Skeletal muscle tissue (tissue), 3 donors: ENCODE measurements at regions not wholly inside any gene's neighbourhood (a gene's known extent, or its start where the extent isn't known, plus 50 kb on each side); places are given as distances from the start of the nearest gene placed in this dataset.

Source experiments
- H3K27ac ChIP-seq: one replicate; pipeline ENCODE4 v1.7.0; 2013; ENCODE audit warnings: mild to moderate bottlenecking, low read depth, low read length, inconsistent platforms
- H3K27me3 ChIP-seq, 3 donors: one replicate each; pipeline ENCODE4 v1.7.0; 2013; ENCODE audit warnings: low read length in 3 of 3; ENCODE audit not compliant: control insufficient read depth in 3 of 3, insufficient read depth in 3 of 3
- H3K36me3 ChIP-seq, 3 donors: one replicate each; pipeline ENCODE4 v1.7.0; 2013; ENCODE audit warnings: low read length in 3 of 3; ENCODE audit not compliant: control insufficient read depth in 3 of 3, insufficient read depth in 3 of 3
- H3K4me1 ChIP-seq, 3 donors: one replicate each; pipeline ENCODE4 v1.7.0; 2013; ENCODE audit warnings: low read length in 3 of 3, mild to moderate bottlenecking in 3 of 3; ENCODE audit not compliant: control insufficient read depth in 3 of 3, insufficient read depth in 3 of 3
- H3K4me3 ChIP-seq, 3 donors: one replicate each; pipeline ENCODE4 v1.7.0; 2013; ENCODE audit warnings: low read length in 3 of 3
- H3K9ac ChIP-seq, 3 donors: one replicate each; pipeline ENCODE4 v1.7.0; 2013; ENCODE audit warnings: low read length in 3 of 3, mild to moderate bottlenecking in 3 of 3, moderate library complexity in 2 of 3, low read depth in 1 of 3
- H3K9me3 ChIP-seq, 3 donors: one replicate each; pipeline ENCODE4 v1.7.0; 2013; ENCODE audit warnings: low read length in 3 of 3; ENCODE audit not compliant: control insufficient read depth in 3 of 3
- donor health status: Osteomylitis.

DNA sequence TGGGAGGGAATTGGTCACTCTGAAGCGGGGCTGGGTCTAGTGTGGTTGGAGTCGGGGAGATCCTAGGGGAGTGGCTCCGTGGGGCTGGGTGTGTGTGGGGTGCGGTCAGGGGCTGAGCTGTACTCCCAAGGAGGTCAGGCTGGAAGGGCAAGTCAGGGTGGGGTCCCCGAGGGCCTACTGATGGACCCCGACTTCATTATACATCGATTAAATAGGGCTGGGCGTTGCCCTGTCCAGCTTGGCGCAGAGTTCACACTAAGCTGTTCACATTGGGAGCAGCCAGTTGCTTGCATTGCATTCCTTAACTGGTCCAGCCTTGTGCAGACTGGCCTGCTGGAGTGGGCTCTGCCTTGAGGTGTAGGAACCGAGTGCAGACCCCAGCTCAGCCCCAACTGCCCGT, 131.2 kb downstream of the ASB1 start:
- Histone ChIP-seq H3K27me3 (peaks cover 0 to 35% (median 8%) of the 10 kb centered on the region in 3 donors), H3K9me3 (peaks cover 0 to 2% (median 2%) of the 10 kb centered on the region in 3 donors), H3K36me3 (no peaks in the 10 kb centered on the region), H3K27ac (no peak overlapping the region), H3K4me3 (no peak overlapping the region), H3K4me1 (no peaks in the 10 kb centered on the region), H3K9ac (no peak overlapping the region)

DNA sequence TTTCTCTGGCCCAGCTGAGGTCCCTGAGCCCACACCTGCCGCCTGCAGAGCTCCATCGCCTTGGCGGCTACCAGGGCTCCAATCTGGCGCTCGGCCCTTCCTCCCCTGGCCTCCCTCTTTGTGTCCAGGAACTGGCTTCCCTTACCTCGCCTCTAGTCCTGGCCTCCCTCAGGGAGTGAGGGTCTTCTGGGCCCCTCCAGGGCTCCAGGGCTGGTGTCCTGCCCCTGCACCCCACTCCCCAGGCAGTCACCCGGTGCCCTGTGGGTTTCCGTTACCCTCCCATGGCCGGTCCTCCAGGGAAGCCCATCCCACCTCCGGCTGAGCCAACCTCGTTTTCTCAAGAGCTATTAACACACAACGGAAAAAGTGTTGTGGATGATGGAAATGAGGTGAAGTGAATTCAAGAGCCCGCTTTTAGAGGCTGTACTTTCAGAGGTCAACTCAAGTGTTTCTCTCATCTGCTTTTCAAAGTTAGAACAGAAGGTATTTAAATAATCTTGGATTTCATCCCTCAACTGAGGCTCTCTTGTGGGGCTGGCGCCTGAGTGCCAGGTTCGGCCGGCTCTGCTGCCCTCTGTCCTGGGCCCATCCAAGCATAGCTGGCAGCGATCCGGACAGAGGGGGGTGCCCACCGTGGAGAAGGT, 131.9 kb downstream of the ASB1 start:
- peaks cover 0 to 36% (median 9%) of the 10 kb centered on the region in 3 donors for H3K27me3 ChIP-seq
- H3K9me3 ChIP-seq, result peaks cover 0 to 2% (median 2%) of the 10 kb centered on the region in 3 donors
- H3K4me3 ChIP-seq, result no peak overlapping the region
- no peaks in the 10 kb centered on the region for H3K36me3 ChIP-seq
- H3K4me1 ChIP-seq, result no peaks in the 10 kb centered on the region
- no peak overlapping the region for H3K9ac ChIP-seq
- H3K27ac ChIP-seq, result no peak overlapping the region

DNA sequence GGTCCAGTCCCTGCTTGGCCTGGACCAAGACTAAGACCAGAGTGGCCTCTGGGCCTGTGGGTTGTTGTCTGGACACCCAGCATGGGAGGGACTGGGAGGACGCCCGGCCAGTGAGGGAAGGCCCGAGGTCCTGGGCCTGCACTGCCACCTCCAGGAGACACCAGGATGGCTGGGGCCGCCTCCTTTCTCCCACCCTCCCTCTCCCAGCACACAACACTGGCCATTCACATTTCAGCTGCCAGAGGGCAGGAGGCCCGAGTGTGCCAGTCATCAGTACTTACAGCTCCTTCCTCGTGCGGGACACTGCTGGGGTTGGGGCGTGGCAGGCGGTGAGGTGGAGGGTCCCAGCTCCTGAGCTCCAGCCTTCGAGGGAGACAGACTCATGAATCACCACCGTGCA, 133.5 kb downstream of the ASB1 start:
- H3K4me1 ChIP-seq, result no peaks in the 10 kb centered on the region

DNA sequence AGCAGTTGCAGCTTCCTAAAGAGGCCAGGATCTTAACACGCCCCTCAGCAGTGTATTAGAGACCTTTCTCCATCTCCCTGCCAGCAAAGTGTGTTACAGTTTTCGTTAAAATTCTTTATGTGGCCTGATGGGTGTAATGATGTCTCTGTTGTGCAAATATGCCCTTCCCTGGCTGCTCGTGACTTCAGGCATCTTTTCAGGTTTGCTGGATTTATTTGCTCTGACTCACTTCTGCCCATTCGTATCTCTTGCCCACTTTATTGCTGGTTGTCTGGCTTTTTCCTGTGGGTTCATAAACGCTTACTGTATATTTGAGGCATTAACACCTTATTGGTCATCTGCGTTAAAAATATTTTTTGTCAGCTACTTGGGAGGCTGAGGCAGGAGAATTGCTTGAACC, 134.5 kb downstream of the ASB1 start:
- H3K9me3 ChIP-seq, result no peaks in the 10 kb centered on the region
- H3K36me3 ChIP-seq, result no peaks in the 10 kb centered on the region
- no peak overlapping the region for H3K9ac ChIP-seq
- H3K27ac ChIP-seq, result no peak overlapping the region
- no peak overlapping the region for H3K4me3 ChIP-seq
- H3K4me1 ChIP-seq, result no peaks in the 10 kb centered on the region
- peaks cover 0 to 36% (median 17%) of the 10 kb centered on the region in 3 donors for H3K27me3 ChIP-seq

More for the DNA sequence above, 133.5 kb downstream of the ASB1 start:
- no peaks in the 10 kb centered on the region for H3K36me3 ChIP-seq
- H3K9ac ChIP-seq, result no peak overlapping the region
- H3K27ac ChIP-seq, result no peak overlapping the region
- no peaks in the 10 kb centered on the region for H3K9me3 ChIP-seq
- peaks cover 0 to 36% (median 18%) of the 10 kb centered on the region in 3 donors for H3K27me3 ChIP-seq
- H3K4me3 ChIP-seq, result no peak overlapping the region

DNA sequence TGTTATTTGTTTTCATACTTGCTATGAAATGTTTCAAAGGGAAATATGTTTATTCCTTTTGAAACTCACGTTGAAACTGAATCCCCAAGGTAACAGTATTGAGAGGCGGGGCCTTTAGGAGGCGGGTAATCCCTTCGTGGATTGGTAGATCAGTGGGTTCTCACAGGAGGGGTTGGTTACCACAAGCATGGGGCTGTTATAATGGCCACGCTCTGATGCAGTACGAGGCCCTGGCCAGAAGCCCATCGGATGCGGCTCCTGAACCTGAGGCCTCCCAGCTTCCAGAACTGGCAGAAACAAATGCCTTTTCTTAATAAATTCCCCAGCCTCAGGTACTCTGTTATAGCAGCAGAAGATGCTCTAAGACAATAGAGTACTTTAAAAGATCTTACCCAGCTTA, 135.7 kb downstream of the ASB1 start:
- H3K36me3 ChIP-seq, result no peaks in the 10 kb centered on the region
- no peaks in the 10 kb centered on the region for H3K9me3 ChIP-seq
- H3K9ac ChIP-seq, result no peak overlapping the region
- H3K4me3 ChIP-seq, result no peak overlapping the region
- H3K4me1 ChIP-seq, result no peaks in the 10 kb centered on the region
- H3K27me3 ChIP-seq, result peaks cover 0 to 26% (median 21%) of the 10 kb centered on the region in 3 donors
- no peak overlapping the region for H3K27ac ChIP-seq

DNA sequence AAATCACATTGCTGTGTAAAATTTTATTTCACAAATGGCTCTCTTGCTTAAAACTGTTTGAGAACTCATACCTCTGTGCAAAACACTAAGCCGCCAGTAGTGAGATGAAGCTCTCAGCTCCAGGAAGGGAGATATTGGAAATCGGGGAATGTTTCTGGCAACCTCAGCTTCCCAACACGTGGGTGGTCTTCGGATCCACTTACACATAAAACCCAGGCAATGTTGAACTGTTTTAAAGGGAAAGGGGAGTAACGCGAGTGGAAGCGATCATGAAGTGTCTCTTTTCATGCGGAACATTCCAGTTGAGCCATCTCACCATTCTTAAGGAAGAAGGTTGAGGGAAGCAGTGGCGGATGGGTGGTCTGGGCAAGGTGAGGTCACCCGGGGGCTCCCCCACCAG, 136.8 kb downstream of the ASB1 start:
- Histone ChIP-seq H3K9ac (no peak overlapping the region), H3K4me1 (no peaks in the 10 kb centered on the region), H3K27ac (no peak overlapping the region), H3K4me3 (no peak overlapping the region), H3K36me3 (no peaks in the 10 kb centered on the region), H3K27me3 (peaks cover 0 to 31% (median 23%) of the 10 kb centered on the region in 3 donors), H3K9me3 (no peaks in the 10 kb centered on the region)

DNA sequence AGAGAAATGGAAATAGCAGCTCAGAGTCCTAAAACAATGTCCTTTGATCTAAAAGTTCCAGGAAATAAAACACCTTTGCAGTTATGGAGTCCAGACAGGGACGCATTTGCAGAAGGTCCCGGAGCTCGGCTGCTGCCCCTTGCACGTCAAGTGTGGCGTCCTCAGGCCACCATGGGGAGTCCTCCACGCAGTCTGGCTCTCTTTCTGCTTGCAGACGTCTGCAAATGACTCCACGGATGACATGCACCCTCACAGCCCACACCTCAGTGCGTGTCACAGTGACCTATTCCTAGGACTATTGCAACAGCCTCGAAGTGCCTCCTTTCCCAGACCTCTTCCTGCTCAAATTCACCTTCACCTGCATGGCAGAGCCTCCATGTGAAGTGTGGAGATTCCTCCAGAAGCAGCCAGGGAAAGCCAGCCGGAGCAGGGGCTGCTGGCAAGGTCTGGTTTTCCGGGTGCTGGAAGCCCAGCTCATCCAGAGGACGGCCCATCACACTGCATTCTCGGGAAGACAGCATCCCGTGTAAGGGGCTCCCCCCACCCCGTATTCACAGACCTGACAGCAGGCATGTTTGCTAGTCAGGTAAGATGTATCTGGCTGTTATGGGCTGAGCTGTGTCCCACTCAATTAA, 137.7 kb downstream of the ASB1 start:
- Histone ChIP-seq H3K9me3 (no peaks in the 10 kb centered on the region), H3K9ac (no peak overlapping the region)

DNA sequence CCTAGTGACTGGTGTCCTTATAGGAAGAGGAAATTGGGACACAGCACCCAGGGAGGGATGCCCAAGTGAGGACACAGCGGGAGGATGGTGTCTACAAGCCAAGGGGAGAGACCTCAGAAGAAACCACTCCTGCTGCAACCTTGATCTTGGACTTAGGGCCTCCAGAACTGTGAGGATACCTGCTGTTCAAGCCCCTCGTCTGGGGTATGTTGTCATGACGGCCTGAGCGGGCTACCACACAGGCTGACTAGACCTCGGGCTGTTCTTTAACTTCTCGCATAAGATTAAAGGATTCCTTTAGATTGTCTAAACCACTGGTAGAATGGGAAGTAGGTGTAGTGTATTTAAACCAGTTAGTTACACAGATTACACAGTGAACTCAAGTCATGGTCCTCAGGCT, 138.3 kb downstream of the ASB1 start:
- no peak overlapping the region for H3K9ac ChIP-seq
- peaks cover 0 to 40% (median 28%) of the 10 kb centered on the region in 3 donors for H3K27me3 ChIP-seq

More for the DNA sequence above, 137.7 kb downstream of the ASB1 start:
- H3K36me3 ChIP-seq, result no peaks in the 10 kb centered on the region
- H3K27ac ChIP-seq, result no peak overlapping the region
- H3K4me1 ChIP-seq, result no peaks in the 10 kb centered on the region
- no peak overlapping the region for H3K4me3 ChIP-seq
- H3K27me3 ChIP-seq, result peaks cover 0 to 37% (median 24%) of the 10 kb centered on the region in 3 donors

DNA sequence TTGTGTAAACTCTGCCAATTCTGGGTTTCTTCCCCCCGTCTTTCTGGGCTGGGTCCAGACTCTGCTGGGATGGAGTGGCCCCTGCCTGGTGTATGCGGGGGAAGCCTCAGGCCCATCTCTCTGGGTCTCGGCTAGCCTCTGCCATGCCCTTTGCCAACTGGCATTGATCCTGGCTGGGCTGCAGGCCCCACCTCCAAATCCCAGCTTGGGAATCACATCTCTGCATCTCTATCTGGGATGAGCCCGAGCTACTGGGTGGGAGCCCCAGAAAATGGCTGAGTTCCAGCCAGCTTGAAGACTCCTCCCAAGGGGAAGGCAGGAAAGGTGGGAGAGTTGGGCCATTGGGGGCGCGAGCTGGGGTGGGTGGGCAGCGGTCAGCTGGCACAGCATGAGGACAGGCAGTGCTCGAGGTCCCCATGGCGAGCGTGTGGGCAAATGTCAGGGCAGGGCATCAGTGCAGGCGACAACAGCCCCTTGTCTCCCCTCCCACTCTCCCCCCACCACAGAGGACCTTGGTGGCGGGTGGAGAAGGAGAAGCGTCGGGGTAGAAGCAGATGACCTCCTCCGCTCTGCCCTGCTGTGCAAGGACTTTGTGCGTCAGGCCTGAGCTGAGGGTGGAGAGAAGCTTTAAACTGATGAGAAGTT, 139.4 kb downstream of the ASB1 start:
- no peaks in the 10 kb centered on the region for H3K4me1 ChIP-seq
- H3K9ac ChIP-seq, result no peak overlapping the region
- H3K9me3 ChIP-seq, result no peaks in the 10 kb centered on the region
- peaks cover 0 to 36% (median 26%) of the 10 kb centered on the region in 3 donors for H3K27me3 ChIP-seq
- no peak overlapping the region for H3K4me3 ChIP-seq
- no peaks in the 10 kb centered on the region for H3K36me3 ChIP-seq
- H3K27ac ChIP-seq, result no peak overlapping the region

More for the DNA sequence above, 138.3 kb downstream of the ASB1 start:
- Histone ChIP-seq H3K4me3 (no peak overlapping the region), H3K36me3 (no peaks in the 10 kb centered on the region), H3K4me1 (no peaks in the 10 kb centered on the region), H3K9me3 (no peaks in the 10 kb centered on the region), H3K27ac (no peak overlapping the region)
